ENCODE measurements at regions not wholly inside any gene's neighbourhood (a gene's known extent, or its start where the extent isn't known, plus 50 kb on each side); places are given as distances from the start of the nearest gene placed in this dataset.

DNA sequence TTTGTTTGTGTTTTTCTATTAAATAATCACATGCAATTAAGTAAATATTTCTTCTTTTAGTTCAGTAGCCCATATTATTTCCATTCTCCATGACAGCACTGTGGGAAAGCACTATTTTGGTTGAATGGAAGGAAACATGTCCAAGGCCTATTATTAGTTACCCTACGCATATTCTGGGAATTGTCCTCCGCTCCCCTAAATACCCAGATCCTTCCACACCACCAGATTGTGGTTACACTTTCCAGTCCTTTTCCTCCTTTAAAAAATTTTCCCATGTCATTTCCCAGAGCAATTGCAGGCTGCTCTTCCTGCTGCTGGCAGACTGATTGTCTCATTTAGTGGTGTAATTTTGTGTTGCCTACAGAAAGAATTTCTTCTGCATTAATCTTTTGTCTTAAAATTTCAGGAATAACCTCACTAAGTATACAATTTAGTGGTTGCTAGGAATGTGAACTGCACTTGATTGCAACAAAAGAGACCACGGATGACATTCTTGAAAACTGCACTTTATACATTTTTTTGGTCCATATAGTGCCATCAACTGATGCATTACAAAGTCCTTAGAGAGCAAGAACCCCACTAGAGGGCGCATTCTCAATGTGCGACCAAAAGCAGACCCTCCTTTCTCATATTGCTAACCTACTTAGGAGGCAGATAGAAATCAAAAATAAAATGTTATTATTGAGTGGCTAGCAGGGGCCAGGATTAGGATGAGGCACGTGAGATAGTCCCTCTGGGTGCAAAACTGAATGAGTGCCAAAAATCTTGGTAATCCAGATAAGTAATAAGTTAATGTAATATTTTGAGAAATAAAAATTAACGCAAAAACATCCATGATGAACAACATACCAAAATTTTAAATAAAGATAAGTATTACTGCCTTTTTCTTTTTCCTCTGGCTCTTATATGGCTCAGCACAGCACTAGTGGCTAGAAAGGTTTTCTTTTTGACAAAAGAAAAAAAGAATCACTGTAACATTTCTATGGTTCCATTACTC, 98.8 kb upstream of the IQCM start:
- TF ChIP-seq CTCF (IDR thresholded peaks at IDR 0.05) (peak in 3 of 5 experiments; percentile 19 to 50 (median 27)), EP300 (IDR thresholded peaks at IDR 0.05) (no peak), POLR2A (IDR thresholded peaks at IDR 0.05) (no peak)
